HepG2 (cell line): ENCODE measurements at regions not wholly inside any gene's neighbourhood (a gene's known extent, or its start where the extent isn't known, plus 50 kb on each side); places are given as distances from the start of the nearest gene placed in this dataset.
"Not testable (repeated sequence)": the region's sequence is repeated elsewhere in the genome, so short reads cannot be mapped to it uniquely, and the experiment has no call there.

Source experiments
- ATAC-seq: fragments of 200-7000 bp; cut with Tn5 transposase; 3 replicates; pipeline ENCODE4 v1.9.1; 2020; ENCODE audit warnings: mild to moderate bottlenecking, moderate library complexity
- BruUV-seq: library from RNA; stranded (reverse); fragments of 400-500 nt; replicated peaks from 2 replicates; lab custom pipeline; 2021; lab: Mats Ljungman, UMichigan
- CTCF ChIA-PET: fragments of 300-600 bp; formaldehyde crosslinking; extraction: SDS; loops from one replicate; lab custom pipeline; 2021; ENCODE audit warnings: low total read pairs, inconsistent platforms, low intra/inter-chr PET ratio; lab: Yijun Ruan, JAX
- POLR2A ChIA-PET: fragments of 350-600 bp; sonication (Branson Sonifier 250); formaldehyde crosslinking; loops from one replicate; lab custom pipeline; 2020; ENCODE audit warnings: antibody characterized with exemption, inconsistent platforms; lab: Yijun Ruan, JAX
- DNase-seq: peaks from one replicate; pipeline ENCODE4 v3.0.0-alpha.2; 2015; ENCODE audit warnings: low spot score
- FAIRE-seq: peaks from 3 replicates; lab custom pipeline; 2011; peaks lifted over from hg19 to GRCh38; lab: Jason Lieb, UNC
- H2AFZ ChIP-seq: one replicate; pipeline ENCODE4 v1.6.1; 2011; ENCODE audit warnings: low read length, inconsistent platforms
- H3K27ac ChIP-seq: fragments of 300-600 bp; 3 replicates; pipeline ENCODE4 v1.8.0; 2011; ENCODE audit warnings: mixed run types, mild to moderate bottlenecking, mixed read lengths, low read length, inconsistent platforms; ENCODE audit not compliant: insufficient read depth; ENCODE audit errors: extremely low read length
- H3K27me3 ChIP-seq, 2 experiments: fragments of 200-600 bp in 1 of 2; 2 replicates in 1 of 2; 3 replicates in 1 of 2; pipeline versions ENCODE4 v1.6.0 to v1.8.0; 2011; ENCODE audit warnings: low read length in 2 of 2, mild to moderate bottlenecking in 2 of 2, moderate library complexity in 2 of 2, inconsistent platforms in 1 of 2; ENCODE audit not compliant: insufficient read depth in 2 of 2, control insufficient read depth in 1 of 2
- H3K36me3 ChIP-seq, 2 experiments: fragments of 200-600 bp in 1 of 2; replicated peaks in 1 of 2; 2 replicates in 1 of 2; 3 replicates in 1 of 2; pipeline versions ENCODE4 v1.5.1 to v1.8.0; 2011; ENCODE audit warnings: low read length in 2 of 2, inconsistent platforms in 1 of 2; ENCODE audit not compliant: insufficient read depth in 2 of 2, control insufficient read depth in 1 of 2
- H3K4me1 ChIP-seq: 2 replicates; pipeline ENCODE4 v1.5.1; 2012; ENCODE audit warnings: low read length, inconsistent platforms; ENCODE audit not compliant: insufficient read depth
- H3K4me2 ChIP-seq: 2 replicates; pipeline ENCODE4 v1.6.0; 2011; ENCODE audit warnings: low read depth, low read length, inconsistent platforms
- H3K4me3 ChIP-seq, 3 experiments: fragments of 200-600 bp in 1 of 3; sonication (generic), shearing (Covaris generic) in 1 of 3; replicated peaks in 1 of 3; 2 replicates each; pipeline ENCODE4 v1.5.1; 2011 to 2016; ENCODE audit warnings: low read length in 3 of 3, inconsistent platforms in 2 of 3, low read depth in 2 of 3, mild to moderate bottlenecking in 2 of 3, control low read depth in 1 of 3, mixed read lengths in 1 of 3; ENCODE audit not compliant: insufficient read depth in 1 of 3
- H3K79me2 ChIP-seq: one replicate; pipeline ENCODE4 v1.6.1; 2011; ENCODE audit warnings: low read length, inconsistent platforms; ENCODE audit not compliant: insufficient read depth
- H3K9ac ChIP-seq: 2 replicates; pipeline ENCODE4 v1.6.0; 2011; ENCODE audit warnings: mild to moderate bottlenecking, low read depth, low read length, inconsistent platforms; ENCODE audit not compliant: insufficient read depth
- H3K9me3 ChIP-seq: 2 replicates; pipeline ENCODE4 v1.5.1; 2012; ENCODE audit warnings: mild to moderate bottlenecking, low read length
- H4K20me1 ChIP-seq: 2 replicates; pipeline ENCODE4 v1.6.0; 2011; ENCODE audit warnings: inconsistent platforms, mild to moderate bottlenecking, low read length, moderate library complexity; ENCODE audit not compliant: insufficient read depth
- ARNT2 ChIP-seq: sonication (generic); formaldehyde crosslinking; IDR thresholded peaks from 2 replicates; pipeline ENCODE4 v1.8.0; 2022; ENCODE audit warnings: mild to moderate bottlenecking, low read depth, missing genetic modification reagents, moderate library complexity
- CBFB ChIP-seq: sonication (generic); formaldehyde crosslinking; IDR thresholded peaks from 2 replicates; pipeline ENCODE4 v1.4.0; 2020; ENCODE audit warnings: missing genetic modification reagents
- MAX ChIP-seq: IDR thresholded peaks from 2 replicates; pipeline ENCODE4 v1.6.1; 2012; ENCODE audit warnings: inconsistent platforms
- NFYC ChIP-seq: IDR thresholded peaks from 2 replicates; pipeline ENCODE4 v1.6.1; 2016; ENCODE audit warnings: missing genetic modification reagents, missing compliant biosample characterization
- POLR2AphosphoS2 ChIP-seq: IDR thresholded peaks from 2 replicates; pipeline ENCODE4 v1.6.1; 2011; ENCODE audit warnings: low read depth, low read length, improper control_type of control experiment
- SALL1 ChIP-seq: sonication (generic); formaldehyde crosslinking; IDR thresholded peaks from 2 replicates; pipeline ENCODE4 v1.8.0; 2022; ENCODE audit warnings: mild to moderate bottlenecking, missing genetic modification reagents
- TAF1 ChIP-seq: sonication (generic); formaldehyde crosslinking; IDR thresholded peaks from 2 replicates; pipeline ENCODE4 v1.4.0; 2020; ENCODE audit warnings: missing genetic modification reagents
- ZMYM2 ChIP-seq: sonication (generic); formaldehyde crosslinking; IDR thresholded peaks from 2 replicates; pipeline ENCODE4 v1.8.0; 2022; ENCODE audit warnings: mild to moderate bottlenecking, missing genetic modification reagents
- ZNF687 ChIP-seq: sonication (generic); formaldehyde crosslinking; IDR thresholded peaks from 2 replicates; pipeline ENCODE4 v1.5.1; 2020; ENCODE audit warnings: mild to moderate bottlenecking, missing genetic modification reagents, moderate library complexity
- WGBS: methylation state at CpG from one replicate; pipeline ENCODE4 v1.1.6; 2017; ENCODE audit warnings: low lambda C conversion rate; 5-methylcytosine and 5-hydroxymethylcytosine counted together
- in situ Hi-C: cut with HindIII; loops from 2 replicates; pipeline ENCODE4 v1.10.0; 2017; ENCODE audit warnings: low pct_unique_long_range_greater_than_20kb; ENCODE audit not compliant: extremely low pct_ligation_motif_present
- intact Hi-C: fragments of 100-400 bp; cut with micrococcal nuclease; formaldehyde crosslinking; loops from one replicate; pipeline ENCODE4 v1.10.0; 2022; ENCODE audit not compliant: unreplicated experiment

GRCh38 chr17:20867938-20868661 is 174.7 kb downstream of the USP22 start (continued):
- TF ChIP-seq ZNF687 (peak; percentile 64), NFYC (peak; percentile 90), CBFB (0 out of 2 replicates have a peak, but pooled peaks have one; percentile 19), MAX (0 out of 2 replicates have a peak, but pooled peaks have one; percentile 11), ZMYM2 (peak; percentile 39; the same call in 1 of the 2 replicates), SALL1 (CRISPR knock-in tag) (peak; percentile 13), ARNT2 (CRISPR knock-in tag) (0 out of 2 replicates have a peak, but pooled peaks have one; percentile 13), POLR2AphosphoS2 (0 out of 2 replicates have a peak, but pooled peaks have one; percentile 73), TAF1 (CRISPR knock-in tag) (peak; percentile 83)
- TF ChIP-seq, all 625 proteins: peak for 37; not testable (repeated sequence) for 588

GRCh38 chr17:20868662-20869007 is 174.2 kb downstream of the USP22 start:
- H4K20me1 ChIP-seq, ATAC-seq, CTCF ChIA-PET, H3K9me3 ChIP-seq, FAIRE-seq, H3K4me1 ChIP-seq, DNase-seq, H2AFZ ChIP-seq, H3K36me3 ChIP-seq, BruUV-seq, H3K4me2 ChIP-seq, in situ Hi-C loops, H3K27me3 ChIP-seq: not testable (repeated sequence)
- Histone ChIP-seq H3K27ac (peak overlapping the region; percentile 67), H3K9ac (peak overlapping the region; percentile 71; the same call in 1 of the 2 replicates), H3K4me3 (peak overlapping the region; percentile 53 to 71 (median 65)), H3K79me2 (peaks cover 53% of the 10 kb centered on the region)
- intact Hi-C loops, result loop anchor here (5.0 kb wide), 2 partner anchors 66 to 124 kb away; no protein-coding TSS in a partner anchor
- POLR2A ChIA-PET, result interaction anchor here (1.1 to 1.3 kb wide), 2 partner anchors 43 to 174 kb away, joined by 5 to 6 read pairs; partner anchors contain the start of gene USP22
- WGBS, result 20% methylated on average over 8 of the region's 8 CpGs

GRCh38 chr17:20873173-20873572 is 169.6 kb downstream of the USP22 start:
- WGBS, result 46% methylated on average over 4 of the region's 4 CpGs
- H3K4me2 ChIP-seq, result peak overlapping the region; percentile 51
- CTCF ChIA-PET, FAIRE-seq, ATAC-seq, POLR2A ChIA-PET, H3K27ac ChIP-seq, H2AFZ ChIP-seq, DNase-seq, in situ Hi-C loops, H3K9me3 ChIP-seq, H3K9ac ChIP-seq, BruUV-seq, H3K4me1 ChIP-seq, H3K27me3 ChIP-seq, intact Hi-C loops, H3K4me3 ChIP-seq, H3K36me3 ChIP-seq: not testable (repeated sequence)
- peaks cover 70% of the 10 kb centered on the region for H3K79me2 ChIP-seq
- H4K20me1 ChIP-seq, result peaks cover 14% of the 10 kb centered on the region
